ENCODE measurements at regions not wholly inside any gene's neighbourhood (a gene's known extent, or its start where the extent isn't known, plus 50 kb on each side); places are given as distances from the start of the nearest gene placed in this dataset.

DNA sequence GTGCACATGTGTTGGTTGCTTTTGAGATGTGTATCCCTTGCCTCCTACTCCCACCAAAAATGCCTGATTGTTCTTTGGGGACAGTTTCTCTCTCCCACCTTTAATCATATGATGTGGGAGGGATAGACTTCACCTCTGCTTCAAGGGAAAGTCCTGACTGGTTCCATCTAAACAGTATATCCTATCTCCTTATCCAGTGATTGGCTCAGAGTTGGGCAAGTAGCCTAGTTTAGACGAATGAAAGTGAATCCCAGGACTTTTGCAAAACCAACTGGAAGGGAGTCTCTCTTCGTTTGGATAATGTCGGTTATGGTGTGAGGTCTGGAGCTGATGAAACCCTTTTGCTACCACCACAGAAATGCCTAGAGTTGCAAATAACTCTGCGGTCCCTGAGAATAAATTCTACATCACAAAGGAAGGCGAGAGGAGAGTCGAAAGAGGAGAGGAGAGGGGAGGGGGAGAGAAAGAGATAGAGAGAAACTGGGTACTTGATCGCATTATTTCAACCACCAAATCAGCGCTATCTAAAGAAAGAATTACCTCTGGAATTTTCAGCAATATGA, 77.1 kb upstream of the SALL1 start:
- no peak for ATAC-seq (ENCODE audit: low read depth)
- no peak overlapping the region for H4K5ac ChIP-seq (ENCODE audit: low read depth, low read length)
- H3K4ac ChIP-seq (ENCODE audit: low read depth, low read length): no peak overlapping the region
- no peak overlapping the region for H3K18ac ChIP-seq (ENCODE audit: low read depth, low read length)
- ChIA-PET CTCF (no interaction called here), POLR2A (ENCODE audit: unreplicated experiment) (no interaction called here)
- no peak overlapping the region for H4K8ac ChIP-seq (ENCODE audit: low read depth in 2 of 2, low read length in 2 of 2)
- H2BK20ac ChIP-seq (ENCODE audit: low read depth, low read length): no peak overlapping the region
- H3K56ac ChIP-seq (ENCODE audit: extremely low read depth, insufficient read depth, low read length): no peak overlapping the region
- intact Hi-C loops (cut with micrococcal nuclease): no loop called here
- no peaks in the 10 kb centered on the region for H3K79me1 ChIP-seq (ENCODE audit: low read depth in 1 of 2, low read length in 2 of 2)
- H3K27me3 ChIP-seq (ENCODE audit: control insufficient read depth, insufficient read depth, low read length): peaks cover 2% of the 10 kb centered on the region
- no peak overlapping the region for H3K4me2 ChIP-seq (ENCODE audit: low read depth, low read length)
- TF ChIP-seq MXI1 (IDR thresholded peaks at IDR 0.05; ENCODE audit: borderline replicate concordance, low read depth, low read length) (no peak), CHD1 (IDR thresholded peaks at IDR 0.05; ENCODE audit: low read depth, low read length) (no peak), POLR2A (IDR thresholded peaks at IDR 0.05; ENCODE audit: low read depth, low read length) (no peak), FOS (IDR thresholded peaks at IDR 0.05; ENCODE audit: low read depth, low read length) (no peak), MAFK (IDR thresholded peaks at IDR 0.05; ENCODE audit: low read depth, low read length) (no peak), CEBPB (IDR thresholded peaks at IDR 0.05; ENCODE audit: low read depth, low read length) (no peak), RAD21 (IDR thresholded peaks at IDR 0.05; ENCODE audit: low read length) (no peak), SMC3 (IDR thresholded peaks at IDR 0.05; ENCODE audit: low read depth, low read length) (no peak), RCOR1 (IDR thresholded peaks at IDR 0.05; ENCODE audit: insufficient replicate concordance, low read length) (no peak)
- TF ChIP-seq, protein P1, sequence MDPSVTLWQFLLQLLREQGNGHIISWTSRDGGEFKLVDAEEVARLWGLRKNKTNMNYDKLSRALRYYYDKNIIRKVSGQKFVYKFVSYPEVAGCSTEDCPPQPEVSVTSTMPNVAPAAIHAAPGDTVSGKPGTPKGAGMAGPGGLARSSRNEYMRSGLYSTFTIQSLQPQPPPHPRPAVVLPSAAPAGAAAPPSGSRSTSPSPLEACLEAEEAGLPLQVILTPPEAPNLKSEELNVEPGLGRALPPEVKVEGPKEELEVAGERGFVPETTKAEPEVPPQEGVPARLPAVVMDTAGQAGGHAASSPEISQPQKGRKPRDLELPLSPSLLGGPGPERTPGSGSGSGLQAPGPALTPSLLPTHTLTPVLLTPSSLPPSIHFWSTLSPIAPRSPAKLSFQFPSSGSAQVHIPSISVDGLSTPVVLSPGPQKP (IDR thresholded peaks at IDR 0.05; ENCODE audit: borderline replicate concordance, low read depth, low read length): no peak
- TF ChIP-seq, protein P2, sequence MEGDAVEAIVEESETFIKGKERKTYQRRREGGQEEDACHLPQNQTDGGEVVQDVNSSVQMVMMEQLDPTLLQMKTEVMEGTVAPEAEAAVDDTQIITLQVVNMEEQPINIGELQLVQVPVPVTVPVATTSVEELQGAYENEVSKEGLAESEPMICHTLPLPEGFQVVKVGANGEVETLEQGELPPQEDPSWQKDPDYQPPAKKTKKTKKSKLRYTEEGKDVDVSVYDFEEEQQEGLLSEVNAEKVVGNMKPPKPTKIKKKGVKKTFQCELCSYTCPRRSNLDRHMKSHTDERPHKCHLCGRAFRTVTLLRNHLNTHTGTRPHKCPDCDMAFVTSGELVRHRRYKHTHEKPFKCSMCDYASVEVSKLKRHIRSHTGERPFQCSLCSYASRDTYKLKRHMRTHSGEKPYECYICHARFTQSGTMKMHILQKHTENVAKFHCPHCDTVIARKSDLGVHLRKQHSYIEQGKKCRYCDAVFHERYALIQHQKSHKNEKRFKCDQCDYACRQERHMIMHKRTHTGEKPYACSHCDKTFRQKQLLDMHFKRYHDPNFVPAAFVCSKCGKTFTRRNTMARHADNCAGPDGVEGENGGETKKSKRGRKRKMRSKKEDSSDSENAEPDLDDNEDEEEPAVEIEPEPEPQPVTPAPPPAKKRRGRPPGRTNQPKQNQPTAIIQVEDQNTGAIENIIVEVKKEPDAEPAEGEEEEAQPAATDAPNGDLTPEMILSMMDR (conservative IDR thresholded peaks at IDR 0.05; ENCODE audit: low read depth, low read length): no peak
- 0 out of 2 replicates have a peak, but pooled peaks cover 2% of the 10 kb centered on the region for H3K4me1 ChIP-seq (ENCODE audit: control insufficient read depth, insufficient read depth, low read length)
- no peaks in the 10 kb centered on the region for H3K9me3 ChIP-seq (ENCODE audit: control insufficient read depth, insufficient read depth, low read length)
- H3K4me3 ChIP-seq (ENCODE audit: insufficient read depth, low read depth, low read length): no peak overlapping the region
- DNase-seq: no peak
- no TSS peak for BruUV-seq (replicated peaks)
- H3K27ac ChIP-seq (ENCODE audit: insufficient read depth, low read length): no peak overlapping the region
- WGBS, 2 experiments (ENCODE audit: extremely low coverage in 2 of 2, insufficient read length in 1 of 2): no CpG with 5 or more reads among the region's 8 CpGs
- no peak overlapping the region for H4K91ac ChIP-seq (ENCODE audit: insufficient read depth, low read depth, low read length)
- H2AFZ ChIP-seq (replicated peaks; ENCODE audit: low read length, poor library complexity): no peak overlapping the region
- in situ Hi-C loops (cut with MboI; ENCODE audit: low sequenced_read_pairs): no loop called here
- H3K23ac ChIP-seq (ENCODE audit: low read depth, low read length): no peak overlapping the region
- H2BK15ac ChIP-seq (ENCODE audit: low read depth, low read length): no peak overlapping the region
- dilution Hi-C loops (cut with HindIII; ENCODE audit: low sequenced_read_pairs, unreplicated experiment): no loop called here
- H2AK5ac ChIP-seq (ENCODE audit: low read depth, low read length): no peak overlapping the region
- H3K14ac ChIP-seq (replicated peaks; ENCODE audit: low read depth, low read length): no peak overlapping the region
- no peak overlapping the region for H2AK9ac ChIP-seq (replicated peaks; ENCODE audit: low read depth, low read length, poor library complexity)
- H2BK5ac ChIP-seq (ENCODE audit: low read depth, low read length, poor library complexity, severe bottlenecking): no peak overlapping the region
- H3K9me1 ChIP-seq (ENCODE audit: insufficient read depth, low read length): 0 out of 2 replicates have a peak, but pooled peaks cover 3% of the 10 kb centered on the region
- no peak overlapping the region for H3K9ac ChIP-seq (ENCODE audit: low read depth, low read length)
- H4K20me1 ChIP-seq (ENCODE audit: insufficient read depth, low read length): no peaks in the 10 kb centered on the region
- H2BK120ac ChIP-seq (ENCODE audit: low read depth, low read length): no peak overlapping the region
- H3K36me3 ChIP-seq (ENCODE audit: control insufficient read depth, insufficient read depth, low read length): no peaks in the 10 kb centered on the region

Measured in IMR-90 (cell line).